ENCODE measurements at regions not wholly inside any gene's neighbourhood (a gene's known extent, or its start where the extent isn't known, plus 50 kb on each side); places are given as distances from the start of the nearest gene placed in this dataset.

DNA sequence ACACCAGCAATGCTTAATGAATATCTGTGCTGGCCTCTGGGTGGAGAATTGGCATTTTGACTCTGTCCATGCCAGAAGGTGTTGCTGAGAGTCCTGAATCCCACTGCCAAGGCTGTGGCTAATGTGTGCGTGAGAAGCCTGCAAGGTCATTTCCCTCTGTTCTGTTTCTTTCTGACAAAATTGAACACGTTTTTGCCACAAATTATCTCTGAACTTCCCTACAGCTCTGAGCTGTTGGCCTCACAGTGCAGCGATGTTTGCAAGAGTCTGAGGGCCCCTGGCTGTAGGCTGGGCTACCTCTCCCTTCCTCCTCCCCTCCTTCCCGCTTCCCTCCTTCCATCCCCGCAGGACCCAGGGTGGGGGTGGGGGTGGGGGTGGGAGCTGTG lies 154.1 kb upstream of the HS6ST1 start:
- no peak for DNase-seq (ENCODE audit: low spot score)

DNA sequence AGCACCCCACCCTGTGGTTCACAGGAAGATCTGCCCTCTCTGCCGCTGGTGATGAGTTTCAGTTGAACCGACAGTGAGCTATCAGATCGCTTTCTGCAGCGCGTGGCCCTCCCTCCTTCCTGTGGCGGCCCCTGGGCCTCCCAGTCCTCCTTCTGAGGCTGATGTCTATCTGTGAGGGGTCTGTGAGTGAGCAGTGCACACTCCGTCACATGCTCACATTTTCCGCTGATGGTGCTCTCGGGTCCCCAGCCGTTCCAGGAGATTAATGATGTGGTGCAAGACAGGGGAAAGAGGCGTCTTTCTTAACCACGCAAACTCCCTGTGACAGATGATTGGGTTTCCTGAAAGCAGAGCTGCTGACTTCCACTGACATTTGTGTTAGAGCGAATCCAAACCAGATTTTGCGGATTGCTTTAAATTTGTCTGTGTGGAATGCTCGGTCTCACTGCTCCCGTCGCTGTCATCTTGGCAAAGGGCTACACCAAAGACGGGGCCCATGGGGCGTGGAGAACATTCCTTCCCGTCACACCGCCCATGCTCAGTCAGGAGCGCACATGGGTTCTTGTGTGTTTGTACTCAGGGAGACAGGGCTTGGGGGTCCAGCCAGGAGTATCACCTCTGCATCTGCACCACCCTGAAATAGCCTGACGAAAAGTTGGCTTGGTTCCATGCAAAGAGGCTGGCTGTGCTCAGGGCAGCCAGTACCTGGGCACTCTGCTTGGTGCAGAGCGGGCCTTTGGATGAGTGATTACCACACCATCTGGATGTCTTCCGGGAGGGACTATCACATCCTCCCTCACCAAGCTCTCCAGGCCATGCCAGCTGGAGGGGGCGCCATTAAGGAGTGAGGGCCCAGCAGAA lies 154.7 kb upstream of the HS6ST1 start:
- no peak for DNase-seq (ENCODE audit: low spot score)

GRCh38 chr2:128474036-128474955 lies 155.6 kb upstream of the HS6ST1 start:
- no peak for DNase-seq (ENCODE audit: low spot score)

GRCh38 chr2:128474962-128475361 lies 156.3 kb upstream of the HS6ST1 start:
- no peak for DNase-seq (ENCODE audit: low spot score)

- DNase-seq (ENCODE audit: low spot score): no peak
Measured at GRCh38 chr2:128475427-128476211, 157.0 kb upstream of the HS6ST1 start.

DNA sequence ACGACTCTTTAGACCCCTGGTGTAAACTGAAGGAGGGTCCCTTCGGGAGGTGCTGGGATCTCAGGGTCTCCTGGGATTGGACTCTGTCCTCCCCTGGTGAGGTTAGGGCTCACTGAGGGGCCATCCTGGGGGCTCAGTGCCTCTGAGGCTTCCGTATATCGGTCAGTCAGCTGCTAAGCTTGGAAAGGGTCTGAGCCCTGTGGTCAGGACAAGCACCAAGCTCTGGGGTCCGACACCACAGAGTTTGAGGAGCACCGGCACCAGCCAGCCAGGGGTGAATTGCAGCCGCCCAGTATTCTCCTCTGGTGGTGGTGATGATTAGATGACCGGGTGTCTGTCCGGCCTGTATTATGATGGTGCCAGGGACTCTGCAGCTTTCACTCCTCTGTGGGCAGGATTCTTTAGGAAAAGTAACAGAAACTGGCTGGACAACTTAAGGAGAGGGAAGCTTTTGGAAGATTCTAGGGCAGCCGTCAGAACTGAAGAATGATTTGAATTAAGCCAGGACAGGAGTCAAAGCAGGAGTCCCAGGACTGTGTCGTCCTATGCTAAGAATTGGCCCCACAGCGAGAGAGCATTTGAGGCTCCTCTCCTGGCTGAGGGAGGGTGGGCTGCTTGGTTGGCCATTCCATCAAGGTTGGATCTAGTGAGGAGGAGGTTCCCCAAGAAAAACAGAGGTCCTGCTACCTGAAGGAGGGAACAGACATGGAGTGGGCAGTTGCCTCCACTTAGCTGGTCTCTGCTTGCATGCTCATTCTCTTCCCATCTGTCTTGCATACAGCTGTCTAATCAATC lies 158.6 kb upstream of the HS6ST1 start:
- no peak for DNase-seq (ENCODE audit: low spot score)

- no peak for DNase-seq (ENCODE audit: low spot score)
Measured at GRCh38 chr2:128477891-128478290, 159.2 kb upstream of the HS6ST1 start.

- no peak for DNase-seq (ENCODE audit: low spot score)
Measured at GRCh38 chr2:128485761-128486639, 167.3 kb upstream of the HS6ST1 start.

GRCh38 chr2:128486640-128487375 lies 168.1 kb upstream of the HS6ST1 start:
- DNase-seq (ENCODE audit: low spot score): no peak

- no peak for DNase-seq (ENCODE audit: low spot score)
Measured at GRCh38 chr2:128487650-128488387, 169.2 kb upstream of the HS6ST1 start.

DNA sequence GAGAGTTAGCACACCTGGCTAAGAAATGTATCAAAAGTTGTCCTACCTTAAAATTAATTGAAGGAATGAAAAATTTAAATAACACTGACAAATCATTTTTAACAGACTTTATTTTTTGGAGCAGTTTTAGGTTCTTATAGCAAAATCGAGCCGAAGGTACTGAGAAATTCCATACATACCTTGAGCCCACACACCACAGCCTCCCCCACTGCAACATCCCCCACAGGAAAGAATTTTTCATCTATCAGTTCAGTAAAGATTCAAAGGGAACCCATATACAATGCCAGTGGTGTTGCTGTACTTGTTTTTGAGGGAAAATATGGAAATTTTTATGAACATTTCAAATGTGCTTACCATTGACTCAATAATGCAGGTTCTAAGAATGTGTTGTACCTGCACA lies 169.8 kb upstream of the HS6ST1 start:
- DNase-seq (ENCODE audit: low spot score): no peak

DNA sequence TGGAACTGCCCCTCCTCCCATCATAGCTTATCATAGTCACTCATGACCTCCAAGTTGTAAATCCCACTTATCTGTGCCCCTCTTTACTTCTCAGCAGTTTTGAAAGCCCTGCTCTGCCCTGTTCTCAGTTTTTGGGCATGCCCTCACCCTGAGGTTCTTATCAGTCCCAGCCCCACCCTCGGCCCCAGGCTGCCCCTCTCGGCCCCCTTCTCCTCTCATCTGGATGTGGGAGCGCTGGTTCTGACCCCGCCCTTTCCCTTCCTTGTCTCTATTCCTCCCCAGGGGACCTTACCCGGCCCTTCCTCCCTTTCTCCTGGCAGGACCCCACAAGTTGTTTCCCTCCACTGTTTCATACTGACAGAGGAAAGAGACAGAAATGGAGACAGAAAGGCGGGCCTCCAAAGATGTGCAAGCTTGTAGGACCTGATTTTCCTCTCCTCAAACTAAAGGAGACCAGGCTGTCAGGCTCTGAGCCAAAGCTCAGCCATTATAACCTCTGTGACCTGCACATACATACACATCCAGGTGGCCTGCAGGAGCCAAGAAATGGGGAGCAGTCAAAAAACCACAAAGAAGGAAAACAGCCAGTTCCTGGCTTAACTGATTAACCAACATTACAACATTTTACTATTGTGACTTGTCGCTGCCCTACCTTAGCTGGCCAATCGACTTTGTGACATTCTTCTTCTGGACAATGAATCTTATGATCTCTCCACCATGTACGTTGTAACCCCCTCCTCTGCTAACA lies 171.0 kb upstream of the HS6ST1 start:
- DNase-seq (ENCODE audit: low spot score): no peak

GRCh38 chr2:128490321-128490720 lies 171.7 kb upstream of the HS6ST1 start:
- no peak for DNase-seq (ENCODE audit: low spot score)

GRCh38 chr2:128490881-128491691 lies 172.4 kb upstream of the HS6ST1 start:
- DNase-seq (ENCODE audit: low spot score): no peak

GRCh38 chr2:128491692-128492244 lies 173.1 kb upstream of the HS6ST1 start:
- no peak for DNase-seq (ENCODE audit: low spot score)

- DNase-seq (ENCODE audit: low spot score): no peak
Measured at GRCh38 chr2:128492966-128493811, 174.5 kb upstream of the HS6ST1 start.

Measured in putamen (tissue), 1 donor.